ENCODE measurements at regions not wholly inside any gene's neighbourhood (a gene's known extent, or its start where the extent isn't known, plus 50 kb on each side); places are given as distances from the start of the nearest gene placed in this dataset.

DNA sequence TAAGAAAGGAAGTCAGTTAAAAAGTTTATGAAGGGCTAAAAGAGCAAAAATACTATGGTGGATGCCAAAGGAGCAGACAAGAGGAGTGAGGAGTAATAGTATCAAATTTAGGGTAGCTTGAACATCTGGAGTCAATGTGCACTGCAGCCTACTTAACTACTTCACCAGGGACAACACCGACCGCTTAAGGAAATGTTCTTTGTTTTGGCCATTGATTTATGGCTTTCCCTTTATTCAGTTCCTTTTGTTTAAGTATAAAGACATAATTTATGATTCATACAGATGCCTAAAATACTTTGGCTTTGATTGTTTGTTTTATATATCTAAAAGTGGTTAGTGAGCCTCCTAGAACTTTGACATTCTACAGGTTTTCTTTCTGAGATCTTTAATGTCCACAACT lies 276.3 kb upstream of the PRR20A start:
- no peak for TF ChIP-seq EP300 (IDR thresholded peaks at IDR 0.05)
- TF ChIP-seq, protein P1, sequence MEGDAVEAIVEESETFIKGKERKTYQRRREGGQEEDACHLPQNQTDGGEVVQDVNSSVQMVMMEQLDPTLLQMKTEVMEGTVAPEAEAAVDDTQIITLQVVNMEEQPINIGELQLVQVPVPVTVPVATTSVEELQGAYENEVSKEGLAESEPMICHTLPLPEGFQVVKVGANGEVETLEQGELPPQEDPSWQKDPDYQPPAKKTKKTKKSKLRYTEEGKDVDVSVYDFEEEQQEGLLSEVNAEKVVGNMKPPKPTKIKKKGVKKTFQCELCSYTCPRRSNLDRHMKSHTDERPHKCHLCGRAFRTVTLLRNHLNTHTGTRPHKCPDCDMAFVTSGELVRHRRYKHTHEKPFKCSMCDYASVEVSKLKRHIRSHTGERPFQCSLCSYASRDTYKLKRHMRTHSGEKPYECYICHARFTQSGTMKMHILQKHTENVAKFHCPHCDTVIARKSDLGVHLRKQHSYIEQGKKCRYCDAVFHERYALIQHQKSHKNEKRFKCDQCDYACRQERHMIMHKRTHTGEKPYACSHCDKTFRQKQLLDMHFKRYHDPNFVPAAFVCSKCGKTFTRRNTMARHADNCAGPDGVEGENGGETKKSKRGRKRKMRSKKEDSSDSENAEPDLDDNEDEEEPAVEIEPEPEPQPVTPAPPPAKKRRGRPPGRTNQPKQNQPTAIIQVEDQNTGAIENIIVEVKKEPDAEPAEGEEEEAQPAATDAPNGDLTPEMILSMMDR (IDR thresholded peaks at IDR 0.05), result no peak
- no peak for TF ChIP-seq POLR2AphosphoS5 (IDR thresholded peaks at IDR 0.05)
- no peak for TF ChIP-seq POLR2A (IDR thresholded peaks at IDR 0.05)

Measured in sigmoid colon (tissue), 4 donors.